CD4-positive, alpha-beta T cell (primary cell): ENCODE measurements at regions not wholly inside any gene's neighbourhood (a gene's known extent, or its start where the extent isn't known, plus 50 kb on each side); places are given as distances from the start of the nearest gene placed in this dataset.

ENCODE experiments used
- ATAC-seq: fragments of 200-7000 bp; cut with Tn5 transposase; one replicate; pipeline ENCODE4 v1.10.0; 2022; ENCODE audit warnings: mild to moderate bottlenecking; ENCODE audit not compliant: poor library complexity
- CTCF ChIA-PET: fragments of 350-600 bp; sonication (Branson Sonifier 250); formaldehyde crosslinking; loops from one replicate; lab custom pipeline; 2021; ENCODE audit warnings: antibody characterized with exemption, inconsistent platforms; lab: Charles Lee
- POLR2A ChIA-PET: fragments of 350-600 bp; sonication (Branson Sonifier 250); formaldehyde crosslinking; loops from one replicate; lab custom pipeline; 2021; ENCODE audit warnings: antibody characterized with exemption, inconsistent platforms; lab: Charles Lee
- DNase-seq, 14 experiments: peaks; one replicate each; pipeline ENCODE4 v3.0.0-alpha.2; 2013 to 2020; ENCODE audit warnings: mixed read lengths in 2 of 14
- H3K27ac ChIP-seq, 2 donors: one replicate each; pipeline versions ENCODE4 v1.5.1 to v1.7.0; 2013; ENCODE audit warnings: low read length in 2 of 2, low read depth in 1 of 2, mild to moderate bottlenecking in 1 of 2
- H3K27me3 ChIP-seq, 2 experiments: 1 replicate in 1 of 2; 2 replicates in 1 of 2; pipeline versions ENCODE4 v1.6.1 to v1.7.0; 2013; ENCODE audit warnings: low read length in 2 of 2, control low read depth in 1 of 2, mild to moderate bottlenecking in 1 of 2, moderate library complexity in 1 of 2; ENCODE audit not compliant: insufficient read depth in 2 of 2, control insufficient read depth in 1 of 2
- H3K36me3 ChIP-seq: one replicate; pipeline ENCODE4 v1.6.1; 2013; ENCODE audit warnings: low read length, control low read depth; ENCODE audit not compliant: insufficient read depth
- H3K4me1 ChIP-seq: one replicate; pipeline ENCODE4 v1.6.1; 2013; ENCODE audit warnings: low read length, control low read depth; ENCODE audit not compliant: insufficient read depth
- H3K4me3 ChIP-seq: one replicate; pipeline ENCODE4 v1.5.1; 2013; ENCODE audit warnings: mild to moderate bottlenecking, low read length, moderate library complexity
- H3K9me3 ChIP-seq, 2 experiments: 1 replicate in 1 of 2; 2 replicates in 1 of 2; pipeline versions ENCODE4 v1.6.1 to v1.7.0; 2013; ENCODE audit warnings: low read length in 2 of 2, mild to moderate bottlenecking in 2 of 2, control low read depth in 1 of 2, moderate library complexity in 1 of 2; ENCODE audit not compliant: control insufficient read depth in 1 of 2, insufficient read depth in 1 of 2
- H3K27ac Mint-ChIP-seq: one replicate; pipeline ENCODE4 v1.8.0; 2020; ENCODE audit warnings: mixed read lengths
- H3K27me3 Mint-ChIP-seq: one replicate; pipeline ENCODE4 v1.8.0; 2021; ENCODE audit warnings: mixed read lengths
- H3K36me3 Mint-ChIP-seq: one replicate; pipeline ENCODE4 v1.8.0; 2021; ENCODE audit warnings: low read depth, mixed read lengths
- H3K4me1 Mint-ChIP-seq: one replicate; pipeline ENCODE4 v1.8.0; 2021; ENCODE audit warnings: low read depth, mixed read lengths
- H3K4me3 Mint-ChIP-seq: one replicate; pipeline ENCODE4 v1.8.0; 2020; ENCODE audit warnings: mild to moderate bottlenecking, mixed read lengths
- H3K9me3 Mint-ChIP-seq: one replicate; pipeline ENCODE4 v1.8.0; 2020; ENCODE audit warnings: mixed read lengths
- CTCF ChIP-seq: fragments of 200-600 bp; IDR thresholded peaks from one replicate; pipeline ENCODE4 v1.8.0; 2022; ENCODE audit warnings: antibody characterized with exemption, mild to moderate bottlenecking
- intact Hi-C, 2 experiments: fragments of 100-400 bp; cut with DNase I in 1 of 2; cut with micrococcal nuclease in 1 of 2; formaldehyde crosslinking; loops; one replicate each; pipeline versions ENCODE4 v1.15.1 to v1.9.0; 2023 to 2025; cut with DNase I, micrococcal nuclease

- H3K4me3 ChIP-seq: no peak overlapping the region
- no peak for DNase-seq
- Mint-ChIP-seq H3K27me3 (no peaks in the 10 kb centered on the region), H3K4me1 (no peaks in the 10 kb centered on the region), H3K9me3 (no peaks in the 10 kb centered on the region), H3K36me3 (no peaks in the 10 kb centered on the region), H3K4me3 (no peak overlapping the region), H3K27ac (no peak overlapping the region)
- H3K9me3 ChIP-seq: no peaks in the 10 kb centered on the region
- ATAC-seq: no peak
- no peak for TF ChIP-seq CTCF
- peaks cover 2% of the 10 kb centered on the region for H3K4me1 ChIP-seq
- no peaks in the 10 kb centered on the region for H3K36me3 ChIP-seq
- no peaks in the 10 kb centered on the region for H3K27me3 ChIP-seq
- ChIA-PET POLR2A (no interaction called here), CTCF (no interaction called here)
- intact Hi-C loops: no loop called here
- no peak overlapping the region for H3K27ac ChIP-seq
Measured at GRCh38 chr11:45051621-45052020, 94.8 kb upstream of the PRDM11 start.

GRCh38 chr11:45052361-45052760, 94.1 kb upstream of the PRDM11 start:
- H3K36me3 Mint-ChIP-seq: no peaks in the 10 kb centered on the region
- Histone ChIP-seq H3K9me3 (no peaks in the 10 kb centered on the region), H3K4me3 (no peak overlapping the region), H3K27me3 (no peaks in the 10 kb centered on the region), H3K36me3 (no peaks in the 10 kb centered on the region), H3K4me1 (peaks cover 2% of the 10 kb centered on the region), H3K27ac (no peak overlapping the region)
- POLR2A ChIA-PET: no interaction called here
- DNase-seq (no peak), ATAC-seq (no peak)
- no peak overlapping the region for H3K27ac Mint-ChIP-seq
- intact Hi-C loops: no loop called here
- CTCF ChIA-PET: no interaction called here
- TF ChIP-seq CTCF: no peak
- H3K4me3 Mint-ChIP-seq: no peak overlapping the region
- H3K4me1 Mint-ChIP-seq: no peaks in the 10 kb centered on the region
- H3K9me3 Mint-ChIP-seq: no peaks in the 10 kb centered on the region
- no peaks in the 10 kb centered on the region for H3K27me3 Mint-ChIP-seq

GRCh38 chr11:45053736-45054446, 92.5 kb upstream of the PRDM11 start:
- H3K4me1 ChIP-seq: no peaks in the 10 kb centered on the region
- H3K9me3 ChIP-seq: no peaks in the 10 kb centered on the region
- H3K27ac Mint-ChIP-seq: no peak overlapping the region
- H3K36me3 Mint-ChIP-seq: no peaks in the 10 kb centered on the region
- H3K9me3 Mint-ChIP-seq: no peaks in the 10 kb centered on the region
- no peaks in the 10 kb centered on the region for H3K4me1 Mint-ChIP-seq
- ChIA-PET POLR2A (no interaction called here), CTCF (no interaction called here)
- no peak overlapping the region for H3K27ac ChIP-seq
- intact Hi-C loops: no loop called here
- no peak for ATAC-seq
- no peaks in the 10 kb centered on the region for H3K27me3 Mint-ChIP-seq
- no peak overlapping the region for H3K4me3 Mint-ChIP-seq
- no peak for DNase-seq
- no peaks in the 10 kb centered on the region for H3K36me3 ChIP-seq
- no peaks in the 10 kb centered on the region for H3K27me3 ChIP-seq
- no peak for TF ChIP-seq CTCF
- no peak overlapping the region for H3K4me3 ChIP-seq
